GM12892 (cell line): ENCODE measurements at regions not wholly inside any gene's neighbourhood (a gene's known extent, or its start where the extent isn't known, plus 50 kb on each side); places are given as distances from the start of the nearest gene placed in this dataset.

Experiments used
- POLR2A ChIP-seq: IDR thresholded peaks from 2 replicates; pipeline ENCODE4 v1.6.1; 2011; ENCODE audit warnings: low read depth, low read length, control low read depth
- POLR2AphosphoS5 ChIP-seq: IDR thresholded peaks from 2 replicates; pipeline ENCODE4 v1.6.1; 2011; ENCODE audit warnings: low read depth, low read length, control low read depth

DNA sequence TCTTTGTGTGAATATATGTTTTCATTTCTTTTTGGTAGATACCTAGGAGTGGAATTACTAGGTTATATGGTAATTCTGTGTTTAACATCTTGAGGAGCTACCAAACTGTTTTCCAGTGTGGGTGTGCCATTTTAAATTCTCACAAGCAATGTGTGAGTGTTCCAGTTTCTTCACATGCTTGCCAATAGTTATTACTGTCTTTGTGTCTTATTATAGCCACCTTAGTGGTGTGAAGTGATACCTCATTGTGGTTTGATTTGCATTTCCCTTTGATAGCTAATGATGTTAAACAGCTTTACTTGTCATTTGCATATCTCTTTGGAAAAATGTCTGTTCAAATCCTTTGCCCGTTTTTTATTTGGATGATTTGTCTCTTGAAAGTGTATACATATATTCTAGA is 513.0 kb downstream of the TMEM38B start:
- TF ChIP-seq POLR2A (no peak), POLR2AphosphoS5 (no peak)
